ENCODE measurements at regions not wholly inside any gene's neighbourhood (a gene's known extent, or its start where the extent isn't known, plus 50 kb on each side); places are given as distances from the start of the nearest gene placed in this dataset.
"Not testable (repeated sequence)": the region's sequence is repeated elsewhere in the genome, so short reads cannot be mapped to it uniquely, and the experiment has no call there.

DNA sequence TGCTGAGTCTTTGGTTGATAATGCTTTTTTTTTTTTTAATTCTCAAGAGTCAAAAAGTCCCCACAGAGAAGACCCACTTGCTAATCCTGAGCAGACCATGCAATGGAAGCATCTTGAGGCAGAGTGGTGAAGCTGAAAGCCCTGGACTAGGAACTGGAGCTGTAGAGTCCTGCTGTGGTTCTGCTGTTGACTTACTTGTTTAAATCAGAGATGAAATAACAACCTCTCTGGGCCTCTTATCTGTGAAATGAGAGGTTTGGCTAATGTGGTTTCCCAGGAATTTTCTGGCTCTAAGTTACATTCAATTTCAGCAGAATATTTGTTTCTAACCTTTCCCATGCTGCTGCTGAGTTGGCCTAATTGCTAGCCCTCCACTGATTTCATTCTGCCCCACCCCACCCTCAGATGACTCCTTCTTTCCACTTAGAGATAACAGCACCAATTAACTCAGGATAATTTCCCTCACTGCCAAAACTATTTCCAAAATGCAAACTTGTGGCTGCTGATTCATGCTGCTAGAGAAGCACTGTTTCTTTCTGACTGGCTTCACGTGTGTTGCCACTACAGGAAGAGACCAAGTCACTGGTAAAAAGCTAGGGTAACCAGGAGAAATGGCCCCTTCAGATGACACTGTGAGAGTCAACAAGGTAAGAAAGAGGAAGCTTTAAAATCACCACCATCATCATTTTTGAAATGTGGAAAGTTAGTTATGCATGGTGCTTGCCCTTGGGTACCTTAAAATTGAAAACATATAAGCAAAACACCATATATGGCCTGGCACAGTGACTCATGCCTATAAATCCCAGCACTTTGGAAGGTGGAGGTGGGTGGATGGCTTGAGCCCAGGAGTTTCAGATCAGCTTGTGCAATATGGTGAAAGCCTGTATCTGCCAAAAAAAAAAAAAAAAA lies 326.4 kb downstream of the DCHS2 start:
- DNase-seq, result no peak

DNA sequence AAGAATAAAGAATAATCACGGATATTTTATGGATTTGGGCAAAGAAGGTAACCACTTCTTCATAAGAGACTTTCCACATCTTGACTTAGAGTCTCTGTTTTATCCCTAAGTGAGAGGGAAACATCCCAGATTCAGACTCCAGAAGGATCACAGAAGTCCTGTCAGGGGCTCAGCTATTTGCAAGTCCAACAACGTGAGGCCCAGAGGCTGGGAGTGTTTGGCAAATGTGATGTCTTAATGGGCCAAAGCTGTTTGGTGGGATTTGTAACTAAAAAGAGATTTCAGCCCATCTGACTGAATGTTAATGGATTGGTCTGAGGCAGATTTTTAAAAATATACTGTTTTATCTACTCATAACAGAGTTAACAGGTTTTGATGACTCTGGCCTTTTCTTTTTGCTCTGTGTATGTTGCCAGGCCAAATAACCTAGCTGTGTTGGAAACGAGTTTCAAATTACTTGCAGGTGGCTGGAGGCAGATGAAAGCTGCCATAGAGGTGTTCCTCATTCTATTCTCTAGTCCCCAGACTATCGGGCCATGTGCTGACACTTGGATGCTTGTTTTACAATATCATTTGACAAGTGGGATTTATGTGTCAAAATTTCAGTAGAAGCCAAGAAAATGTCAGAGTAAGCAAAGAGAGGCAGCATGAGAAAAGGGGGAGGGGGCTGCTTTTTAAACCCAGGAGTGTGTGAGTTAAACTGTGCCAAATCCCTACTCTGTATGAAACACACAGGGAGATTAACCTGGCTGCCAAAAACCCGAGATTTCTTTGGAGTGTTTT lies 330.9 kb downstream of the DCHS2 start:
- DNase-seq, result no peak

DNA sequence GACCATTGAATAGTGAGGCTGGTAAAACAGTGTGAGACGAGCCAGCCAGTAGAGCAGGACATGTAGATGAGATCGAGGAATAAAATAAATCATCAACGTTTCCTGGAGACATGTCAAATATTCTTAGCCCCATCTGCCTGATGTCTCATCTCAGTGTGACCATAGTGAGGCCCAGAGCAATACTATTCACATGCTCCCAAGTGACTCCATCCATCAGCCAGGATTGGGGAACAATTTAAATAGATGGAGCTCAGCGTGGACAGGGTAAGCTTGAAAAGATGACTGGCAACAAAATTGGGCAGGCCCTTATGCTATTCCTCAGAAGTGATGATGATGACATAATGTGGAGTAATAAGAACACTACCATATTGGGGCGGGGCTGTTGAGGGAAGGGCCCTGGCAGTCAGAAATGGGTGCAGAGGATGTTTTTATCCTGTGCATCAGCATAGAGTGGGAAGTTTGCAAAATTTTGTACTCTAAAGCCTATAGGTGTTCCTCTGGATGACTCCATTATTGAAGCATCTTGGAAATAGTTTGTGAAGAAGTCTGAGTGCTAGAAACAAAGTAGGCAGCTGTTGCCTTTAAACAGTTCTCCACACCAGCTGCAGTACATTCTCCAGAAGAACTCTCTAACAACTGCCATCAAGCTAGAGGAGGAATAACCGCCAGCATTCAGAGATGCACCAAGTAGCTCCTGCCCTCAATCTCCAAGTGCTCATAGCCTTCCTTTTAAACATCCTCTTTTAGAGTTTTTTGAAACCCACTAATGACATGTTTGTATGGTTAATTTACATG lies 333.0 kb downstream of the DCHS2 start:
- DNase-seq, result no peak

DNA sequence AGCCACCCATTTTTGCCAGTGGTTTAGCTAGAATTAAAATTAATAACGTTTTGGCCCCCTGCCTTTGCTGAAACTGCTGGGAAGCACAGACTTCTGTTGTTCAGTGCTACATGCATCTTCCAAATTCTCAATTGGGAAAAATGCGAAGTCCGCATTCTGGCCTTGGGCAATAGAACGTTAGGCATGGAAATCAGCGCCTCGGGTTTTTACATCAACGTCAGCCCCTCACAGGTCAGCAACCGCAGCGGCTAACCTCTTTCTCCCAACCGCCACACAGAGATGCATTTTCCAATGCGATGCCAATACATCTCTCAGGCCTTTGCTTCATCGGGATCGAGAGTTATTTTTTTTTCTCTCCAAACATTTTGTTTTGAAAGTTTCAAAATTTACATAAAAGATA lies 339.1 kb downstream of the DCHS2 start:
- DNase-seq, result no peak

DNA sequence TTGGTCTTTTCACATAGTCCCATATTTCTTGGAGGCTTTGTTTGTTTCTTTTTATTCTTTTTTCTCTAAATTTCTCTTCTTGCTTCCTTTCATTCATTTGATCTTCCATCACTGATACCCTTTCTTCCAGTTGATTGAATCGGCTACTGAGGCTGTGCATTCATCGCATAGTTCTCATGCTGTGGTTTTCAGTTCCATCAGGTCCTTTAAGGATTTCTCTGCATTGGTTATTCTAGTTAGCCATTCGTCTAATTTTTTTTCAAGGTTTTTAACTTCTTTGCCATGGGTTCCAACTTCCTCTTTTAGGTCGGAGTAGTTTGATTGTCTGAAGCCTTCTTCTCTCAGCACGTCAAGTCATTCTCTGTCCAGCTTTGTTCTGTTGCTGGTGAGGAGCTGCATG lies 342.4 kb downstream of the DCHS2 start:
- not testable (repeated sequence) for DNase-seq

DNA sequence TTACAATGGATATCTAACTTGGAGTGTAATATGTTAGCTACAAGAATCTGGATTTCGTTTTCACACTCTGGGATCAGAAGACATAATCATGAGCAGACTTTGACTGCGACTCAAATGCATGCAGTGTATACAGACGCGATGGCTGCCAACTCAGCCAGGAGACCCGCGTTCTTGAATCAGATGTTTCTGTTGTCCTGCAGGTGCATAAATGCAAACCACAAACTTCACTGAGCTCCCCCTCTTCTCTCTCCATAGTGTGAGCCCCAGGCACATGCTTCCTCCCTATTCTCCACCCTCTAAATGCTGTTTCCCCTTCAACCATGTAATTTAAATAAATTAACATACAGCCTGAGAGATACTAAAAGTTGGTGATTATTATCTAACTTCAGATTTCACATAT lies 347.9 kb downstream of the DCHS2 start:
- DNase-seq, result no peak

DNA sequence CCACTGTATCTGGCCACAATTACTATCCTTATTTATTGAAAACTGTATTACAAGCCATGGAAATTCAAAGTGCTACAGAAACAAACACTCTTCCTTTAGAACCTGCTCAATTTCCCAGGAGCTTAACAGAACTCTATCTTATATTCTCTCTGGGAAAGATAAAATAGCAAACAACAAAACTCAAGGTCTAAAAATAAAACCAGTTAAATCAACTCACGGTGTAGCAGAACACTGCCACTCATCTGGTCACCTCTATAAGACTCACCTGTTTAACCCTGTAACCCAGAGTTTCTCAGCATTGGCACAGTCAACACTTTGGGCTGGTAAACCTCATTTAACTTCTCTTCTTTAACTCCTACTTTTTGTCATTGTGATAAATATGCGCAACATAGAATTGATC lies 348.9 kb downstream of the DCHS2 start:
- DNase-seq, result no peak

DNA sequence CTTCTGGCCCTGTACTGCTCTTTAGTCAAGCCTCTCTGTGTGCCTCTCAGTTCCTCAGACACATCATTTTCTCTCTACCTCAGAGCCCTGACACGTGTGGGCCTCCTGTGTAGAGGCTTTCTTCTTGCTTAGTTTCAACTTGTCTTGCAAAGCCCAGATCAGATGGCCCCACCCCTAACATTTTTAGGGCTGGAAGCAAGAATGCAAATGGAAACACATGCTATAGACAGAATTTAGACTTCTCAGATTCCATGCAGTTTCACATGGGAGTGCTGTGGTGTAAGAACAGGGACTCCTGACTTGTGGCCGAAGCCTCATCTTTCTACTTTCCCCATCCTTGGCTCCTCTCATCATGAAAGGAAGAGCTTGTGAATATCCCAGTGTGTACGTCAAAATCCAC lies 350.7 kb downstream of the DCHS2 start:
- DNase-seq, result no peak

DNA sequence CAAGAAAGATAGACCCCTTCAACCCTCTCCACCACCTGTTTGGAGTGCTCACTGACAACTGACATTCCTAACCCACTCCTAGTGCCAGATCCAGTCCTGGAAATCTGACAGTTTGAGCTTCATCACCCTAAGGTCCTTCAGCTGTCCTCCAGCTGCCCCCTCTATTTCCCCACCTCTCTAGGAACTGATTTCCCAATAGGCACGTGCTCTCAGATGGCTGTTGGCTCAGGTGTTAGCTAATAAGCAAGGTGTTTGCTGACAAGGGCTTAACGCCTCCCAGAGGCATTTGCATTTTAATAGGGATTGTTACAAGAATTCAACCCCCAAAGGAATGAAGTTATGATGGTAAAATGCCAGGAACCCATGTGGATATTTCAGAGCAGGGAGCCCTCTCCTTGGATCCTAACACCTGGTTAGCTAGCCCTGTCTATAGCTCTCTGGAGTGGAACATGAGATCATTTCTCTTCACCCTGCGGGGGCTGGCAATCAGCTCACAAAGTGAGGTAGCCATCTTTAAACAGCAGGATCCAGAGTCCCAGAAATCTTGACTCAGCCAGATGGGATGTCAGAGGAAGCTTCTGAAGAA lies 348.5 kb upstream of the SFRP2 start:
- no peak for DNase-seq

DNA sequence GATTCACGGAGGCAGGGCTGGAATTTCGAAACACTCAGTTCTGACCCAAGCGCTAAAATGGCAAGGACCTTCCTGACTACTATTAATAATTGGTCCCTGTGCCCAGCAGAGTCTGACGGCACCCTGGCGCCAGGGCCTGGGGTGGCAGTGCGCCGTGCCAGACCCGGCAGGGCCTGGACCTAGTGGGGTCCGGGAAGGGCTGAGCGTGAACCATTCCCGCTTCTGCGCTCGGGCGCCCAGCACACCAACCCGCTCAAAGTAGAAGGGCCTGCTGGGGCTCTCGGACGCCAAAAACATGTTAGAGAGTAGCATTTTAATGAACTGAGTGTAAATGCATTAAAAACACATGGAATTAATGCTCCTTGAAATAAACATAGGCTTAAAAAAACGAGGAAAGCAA lies 346.7 kb upstream of the SFRP2 start:
- DNase-seq, result no peak

DNA sequence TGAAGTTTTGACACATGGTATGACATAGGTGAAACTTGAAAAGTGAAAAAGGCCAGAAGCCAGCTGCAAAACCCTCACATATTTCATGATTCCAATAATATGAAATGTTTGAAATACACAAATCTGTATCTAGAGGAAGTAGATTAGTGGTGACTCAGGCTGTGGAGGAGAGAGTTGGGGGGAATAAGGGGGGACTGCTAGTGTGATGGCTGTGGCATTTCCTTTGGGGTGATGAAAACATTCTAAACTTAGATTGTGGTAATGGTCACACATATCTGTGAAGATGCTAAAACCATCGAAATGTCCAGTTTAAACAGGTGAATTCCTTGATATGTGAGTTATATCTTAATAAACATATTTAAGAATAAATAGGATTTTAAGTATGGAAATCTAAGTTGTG lies 343.5 kb upstream of the SFRP2 start:
- DNase-seq, result no peak

DNA sequence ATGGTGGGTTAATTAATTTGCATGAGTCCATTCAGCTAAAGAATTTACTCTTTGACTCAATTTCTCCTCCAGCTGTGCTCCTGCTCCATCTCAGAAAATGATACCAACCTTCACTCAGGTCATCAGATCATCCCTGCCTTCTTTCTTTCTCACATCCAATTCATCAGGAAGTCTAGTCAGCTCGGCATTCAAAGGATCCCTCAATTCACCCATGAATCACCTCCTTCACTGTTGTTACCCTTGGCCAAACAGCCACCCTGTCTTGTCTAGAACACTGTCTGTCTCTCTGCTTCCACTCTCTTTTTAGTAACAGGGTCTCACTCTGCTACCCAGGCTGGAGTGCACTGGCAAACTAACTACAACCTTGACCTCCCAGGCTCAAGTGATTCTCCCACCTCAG lies 337.4 kb upstream of the SFRP2 start:
- no peak for DNase-seq

DNA sequence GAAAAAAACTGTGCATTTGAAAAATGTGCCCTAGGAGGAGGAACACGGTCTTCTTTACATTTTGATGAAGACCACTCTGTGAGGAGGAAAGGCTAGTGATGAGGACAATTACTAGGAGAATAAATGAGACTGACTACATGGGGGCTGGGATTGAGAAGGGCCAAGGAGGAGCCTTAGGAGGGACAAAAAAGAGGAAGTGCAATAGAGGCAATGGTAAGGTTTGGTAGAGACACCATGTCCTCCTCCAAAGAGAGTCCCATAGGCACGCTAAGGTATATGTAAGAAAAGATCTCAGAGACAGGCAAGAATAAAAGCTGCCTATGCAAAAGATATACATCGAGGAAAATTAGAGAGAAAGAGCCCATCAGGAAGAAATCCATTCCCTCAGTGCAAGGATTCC lies 336.5 kb upstream of the SFRP2 start:
- DNase-seq, result no peak

DNA sequence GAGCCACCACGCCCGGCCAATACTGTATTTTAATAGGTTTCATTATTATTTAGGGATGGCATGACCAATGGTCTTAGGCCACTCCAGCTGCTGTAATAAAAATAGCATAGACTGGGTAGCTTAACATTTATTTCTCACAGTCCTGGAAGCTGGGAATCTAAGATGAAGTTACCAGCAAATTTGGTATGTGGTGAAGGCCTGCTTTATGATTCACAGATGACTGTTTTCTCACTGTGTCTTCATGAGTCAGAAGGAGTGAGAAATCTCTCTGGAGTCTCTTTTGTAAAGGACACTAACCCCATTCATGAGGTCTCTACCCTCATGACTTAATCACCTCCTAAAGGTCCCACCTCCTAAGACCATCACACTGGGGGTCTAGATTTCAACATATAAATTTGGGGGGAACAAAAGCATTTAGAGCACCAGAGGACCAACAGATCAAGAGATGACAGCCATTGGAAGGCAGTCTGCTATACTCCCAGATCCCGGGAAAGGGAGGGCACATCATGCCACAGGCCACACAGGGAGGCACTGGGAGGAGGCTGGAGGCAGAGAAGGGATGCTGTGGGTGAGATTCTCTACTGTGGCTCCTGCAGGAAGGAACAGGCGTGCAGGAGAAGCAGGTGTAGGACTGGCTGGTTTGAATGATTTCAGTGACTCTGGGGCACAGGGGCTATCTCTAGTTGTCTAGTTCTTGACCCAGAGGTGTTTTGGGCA lies 335.8 kb upstream of the SFRP2 start:
- no peak for DNase-seq

DNA sequence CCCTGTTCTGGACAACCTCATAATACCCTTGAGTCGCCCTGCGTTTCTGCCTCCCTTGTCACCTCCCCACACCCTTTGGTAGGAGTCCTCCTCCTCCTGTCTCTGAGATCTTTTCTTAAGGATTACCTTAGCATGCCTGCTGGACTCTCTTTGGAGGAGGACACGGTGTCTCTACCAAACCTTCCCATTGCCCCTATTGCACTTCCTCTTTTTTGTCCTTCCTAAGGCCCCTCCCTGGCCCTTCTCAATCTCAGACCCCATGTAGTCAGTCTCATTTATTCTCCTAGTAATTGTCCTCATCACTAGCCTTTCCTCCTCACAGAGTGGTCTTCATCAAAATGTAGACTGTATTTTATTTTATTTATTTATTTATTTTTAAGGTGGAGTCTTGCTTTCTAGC lies 335.0 kb upstream of the SFRP2 start:
- DNase-seq, result no peak

DNA sequence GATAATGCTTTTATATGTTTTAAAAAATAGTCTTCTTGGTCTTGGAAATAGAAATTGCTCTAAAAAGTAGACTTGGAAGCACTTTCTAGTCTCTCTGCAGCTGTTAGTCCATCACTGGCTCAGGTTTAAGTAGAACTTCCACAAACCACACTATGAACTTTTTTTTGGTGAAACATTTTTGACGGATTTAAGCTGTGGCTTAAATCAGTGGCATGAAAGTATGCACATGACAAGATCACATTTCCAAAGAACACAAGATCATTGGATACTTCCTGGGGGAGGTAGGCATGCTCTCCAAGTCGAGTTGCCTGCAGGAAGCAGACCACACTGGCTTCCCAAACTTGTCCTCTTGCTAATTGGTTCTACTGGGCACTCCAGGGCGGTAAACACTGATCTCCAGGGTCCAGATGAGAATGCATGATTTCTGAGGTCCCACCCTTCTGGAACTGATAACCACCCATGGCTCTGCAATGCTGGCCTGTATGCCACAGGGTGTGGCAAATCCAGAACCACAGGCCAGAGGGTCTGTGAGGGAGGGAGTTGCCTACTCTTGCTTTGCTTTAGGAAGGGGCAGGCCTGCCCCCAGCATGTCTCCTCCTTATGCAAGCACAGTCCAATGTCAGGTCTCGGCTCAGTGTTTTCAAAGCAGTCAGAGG lies 331.9 kb upstream of the SFRP2 start:
- DNase-seq, result no peak

DNA sequence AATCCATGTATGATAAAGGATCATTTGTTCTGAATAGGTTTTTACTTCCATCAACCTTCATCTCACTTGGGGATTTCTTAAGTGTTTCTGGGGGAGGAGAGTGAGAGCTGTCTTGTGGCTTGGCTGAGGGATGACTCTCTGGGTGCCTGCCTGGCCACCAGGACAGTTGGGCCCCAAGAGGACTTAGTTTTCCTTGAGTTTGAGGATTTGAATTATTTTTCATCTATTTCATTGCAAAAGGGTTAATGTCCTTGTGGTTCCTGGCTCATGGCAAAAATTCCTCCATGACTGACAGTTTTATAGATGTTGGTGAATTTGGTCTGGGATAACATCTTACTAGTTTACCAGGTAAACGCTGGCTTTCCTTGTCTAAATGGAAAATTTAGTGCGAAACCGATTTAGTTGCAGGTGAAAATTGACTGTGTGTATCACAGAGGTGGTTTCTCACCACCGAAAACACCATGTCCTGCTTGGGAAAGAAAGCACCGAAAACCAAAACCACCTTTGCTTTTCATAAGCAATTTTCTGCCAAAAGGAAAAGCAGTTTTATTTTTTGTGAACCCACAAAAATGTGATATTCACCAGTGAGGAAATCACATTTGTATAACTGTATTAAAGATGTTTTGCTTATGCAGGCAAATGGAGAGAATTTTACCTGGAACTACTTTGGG lies 331.3 kb upstream of the SFRP2 start:
- DNase-seq, result no peak

DNA sequence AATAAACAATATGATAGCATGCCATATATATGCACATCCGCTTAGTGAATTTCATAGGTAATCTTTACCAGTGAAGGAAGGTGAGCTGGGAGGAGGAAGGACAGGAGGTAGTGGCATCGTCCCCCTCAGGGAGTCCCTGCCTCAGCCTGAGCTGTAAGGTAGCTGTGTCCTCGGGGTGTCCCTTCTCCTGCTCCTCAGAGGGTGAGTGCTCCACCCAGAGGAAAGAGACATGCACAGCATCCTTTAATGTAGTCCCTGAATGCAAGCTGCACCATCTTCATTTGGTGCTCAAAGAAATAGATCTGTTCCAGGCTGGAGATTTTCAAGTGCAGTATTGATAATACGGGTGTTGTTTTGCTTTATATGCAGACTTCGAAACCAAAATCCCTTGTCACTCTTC lies 330.4 kb upstream of the SFRP2 start:
- peak in 1 of 2 experiments; percentile 1 for DNase-seq

DNA sequence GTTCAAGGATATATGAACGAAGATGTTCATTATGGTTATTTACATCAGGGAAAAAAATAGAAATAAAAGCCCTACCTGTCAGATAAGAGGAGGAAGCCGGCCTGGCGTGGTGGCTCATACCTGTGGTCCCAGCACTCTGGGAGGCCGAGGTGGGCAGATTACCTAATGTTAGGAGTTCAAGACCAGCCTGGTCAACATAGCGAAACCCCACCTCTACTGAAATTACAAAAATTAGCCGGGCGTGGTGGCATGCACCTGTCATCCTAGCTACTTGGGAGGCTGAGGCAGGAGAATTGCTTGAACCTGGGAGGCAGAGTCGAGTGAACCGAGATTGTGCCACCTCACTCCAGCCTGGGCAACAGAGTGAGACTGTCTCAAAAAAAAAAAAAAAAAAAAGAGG lies 328.8 kb upstream of the SFRP2 start:
- not testable (repeated sequence) for DNase-seq

DNA sequence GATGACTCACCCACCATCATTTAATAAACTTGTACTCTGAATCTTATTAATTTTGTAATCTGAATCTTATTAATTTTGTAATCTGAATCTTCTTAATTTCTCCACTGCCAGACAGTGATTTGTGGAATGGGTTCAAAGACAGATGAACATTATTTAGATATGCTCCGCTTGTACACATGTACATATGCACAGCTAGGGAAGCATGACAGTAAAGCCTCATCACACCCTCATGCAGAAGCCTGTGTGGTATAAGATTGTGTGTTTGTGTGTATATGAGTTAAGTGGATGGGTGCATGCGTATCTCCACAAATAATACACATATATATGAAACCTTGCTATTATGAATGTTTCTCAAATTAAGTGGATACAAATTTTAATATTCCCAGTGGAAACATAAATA lies 318.5 kb upstream of the SFRP2 start:
- no peak for DNase-seq

DNA sequence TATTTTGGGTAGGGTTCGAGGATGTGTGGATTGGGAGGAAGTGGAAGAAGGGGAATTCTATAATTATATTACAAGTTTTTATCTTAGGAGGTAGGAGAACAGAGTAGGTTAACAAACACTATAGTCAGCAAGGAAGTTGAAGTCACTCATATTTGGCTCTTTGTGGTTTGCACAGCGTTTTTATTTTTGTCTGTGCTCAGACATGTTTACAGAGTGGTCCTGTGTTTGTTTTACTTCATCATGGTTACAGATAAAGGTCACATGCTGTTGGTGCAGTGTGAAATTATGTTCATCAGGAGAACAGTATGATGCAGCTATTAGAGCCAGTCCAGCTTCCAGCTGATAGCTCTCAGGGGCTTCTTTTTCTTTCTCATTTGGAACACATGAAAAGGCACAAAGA lies 299.9 kb upstream of the SFRP2 start:
- no peak for DNase-seq

Data from AML-193 (cell line).